ENCODE measurements at regions not wholly inside any gene's neighbourhood (a gene's known extent, or its start where the extent isn't known, plus 50 kb on each side); places are given as distances from the start of the nearest gene placed in this dataset.

GRCh38 chrX:125762954-125763353, 403.1 kb downstream of the DCAF12L2 start:
- TF ChIP-seq POLR2A (IDR thresholded peaks at IDR 0.05) (no peak), CTCF (IDR thresholded peaks at IDR 0.05) (no peak)

Measured in ovary (tissue), 3 donors.